ENCODE measurements at regions not wholly inside any gene's neighbourhood (a gene's known extent, or its start where the extent isn't known, plus 50 kb on each side); places are given as distances from the start of the nearest gene placed in this dataset.

GRCh38 chr22:49350441-49351121, 477.1 kb downstream of the BRD1 start:
- DNase-seq: no peak
- H3K27ac ChIP-seq: no peak overlapping the region
- TF ChIP-seq CTCF (IDR thresholded peaks at IDR 0.05): no peak
- TF ChIP-seq EP300 (IDR thresholded peaks at IDR 0.05): no peak
- TF ChIP-seq POLR2A (IDR thresholded peaks at IDR 0.05): no peak
- no peak for TF ChIP-seq POLR2AphosphoS5 (IDR thresholded peaks at IDR 0.05)
- no peak overlapping the region for H3K4me3 ChIP-seq
- intact Hi-C loops (cut with DNase I): no loop called here
- 60 to 71% methylated on average over 18 of the region's 18 CpGs for WGBS, 2 donors
- no peaks in the 10 kb centered on the region for H3K4me1 ChIP-seq
- no peaks in the 10 kb centered on the region for H3K36me3 ChIP-seq
- H3K9me3 ChIP-seq: no peaks in the 10 kb centered on the region
- peaks cover 3 to 83% (median 18%) of the 10 kb centered on the region in 3 donors for H3K27me3 ChIP-seq

GRCh38 chr22:49349841-49350381, 477.8 kb downstream of the BRD1 start:
- no peaks in the 10 kb centered on the region for H3K36me3 ChIP-seq
- TF ChIP-seq EP300 (IDR thresholded peaks at IDR 0.05) (no peak), POLR2AphosphoS5 (IDR thresholded peaks at IDR 0.05) (no peak), CTCF (IDR thresholded peaks at IDR 0.05) (no peak), POLR2A (IDR thresholded peaks at IDR 0.05) (no peak)
- intact Hi-C loops (cut with DNase I): no loop called here
- no peak for DNase-seq
- no peak overlapping the region for H3K27ac ChIP-seq
- peaks cover 3 to 77% (median 13%) of the 10 kb centered on the region in 3 donors for H3K27me3 ChIP-seq
- H3K4me1 ChIP-seq: no peaks in the 10 kb centered on the region
- H3K9me3 ChIP-seq: no peaks in the 10 kb centered on the region
- no peak overlapping the region for H3K4me3 ChIP-seq
- WGBS, 2 donors: 42 to 53% methylated on average over 14 of the region's 14 CpGs

GRCh38 chr22:49349181-49349835, 478.4 kb downstream of the BRD1 start:
- Histone ChIP-seq H3K9me3 (no peaks in the 10 kb centered on the region), H3K27me3 (peaks cover 3 to 71% (median 8%) of the 10 kb centered on the region in 3 donors), H3K4me3 (no peak overlapping the region), H3K27ac (no peak overlapping the region), H3K4me1 (no peaks in the 10 kb centered on the region), H3K36me3 (no peaks in the 10 kb centered on the region)
- no peak for TF ChIP-seq CTCF (IDR thresholded peaks at IDR 0.05)
- TF ChIP-seq POLR2A (IDR thresholded peaks at IDR 0.05): no peak
- no peak for TF ChIP-seq POLR2AphosphoS5 (IDR thresholded peaks at IDR 0.05)
- TF ChIP-seq EP300 (IDR thresholded peaks at IDR 0.05): no peak
- intact Hi-C loops (cut with DNase I): no loop called here
- no peak for DNase-seq
- 87 to 92% methylated on average over 18 of the region's 18 CpGs for WGBS, 2 donors

- Histone ChIP-seq H3K9me3 (no peaks in the 10 kb centered on the region), H3K4me1 (no peaks in the 10 kb centered on the region), H3K36me3 (no peaks in the 10 kb centered on the region), H3K27ac (no peak overlapping the region), H3K4me3 (no peak overlapping the region), H3K27me3 (peaks cover 3 to 64% (median 6%) of the 10 kb centered on the region in 3 donors)
- intact Hi-C loops (cut with DNase I): no loop called here
- WGBS, 2 donors: 63 to 84% methylated on average over 12 of the region's 12 CpGs
- DNase-seq: no peak
- TF ChIP-seq POLR2A (IDR thresholded peaks at IDR 0.05): no peak
- TF ChIP-seq EP300 (IDR thresholded peaks at IDR 0.05): no peak
- TF ChIP-seq CTCF (IDR thresholded peaks at IDR 0.05): no peak
- no peak for TF ChIP-seq POLR2AphosphoS5 (IDR thresholded peaks at IDR 0.05)
These were observed 479.0 kb downstream of the BRD1 start for GRCh38 chr22:49348631-49349030.
